GM19467 (cell line): ENCODE measurements at regions not wholly inside any gene's neighbourhood (a gene's known extent, or its start where the extent isn't known, plus 50 kb on each side); places are given as distances from the start of the nearest gene placed in this dataset.
"Not testable (repeated sequence)": the region's sequence is repeated elsewhere in the genome, so short reads cannot be mapped to it uniquely, and the experiment has no call there.

ENCODE experiments used
- ATAC-seq: cut with Tn5 transposase; IDR thresholded peaks from one replicate; pipeline ENCODE4 v1.9.1; 2021; ENCODE audit warnings: mild to moderate bottlenecking, moderate library complexity; ENCODE audit not compliant: unreplicated experiment

- no peak for ATAC-seq
Measured at GRCh38 chr9:102514541-102514940, 480.6 kb upstream of the CYLC2 start.

GRCh38 chr9:102507044-102507687 lies 488.0 kb upstream of the CYLC2 start:
- no peak for ATAC-seq

GRCh38 chr9:102506406-102506805 lies 488.7 kb upstream of the CYLC2 start:
- no peak for ATAC-seq

- peak; percentile 49 for ATAC-seq
Measured at GRCh38 chr9:102499468-102499867, 495.7 kb upstream of the CYLC2 start.

GRCh38 chr9:102497709-102498108 lies 497.4 kb upstream of the CYLC2 start:
- no peak for ATAC-seq

- not testable (repeated sequence) for ATAC-seq
Measured at GRCh38 chr9:102486976-102487375, 508.2 kb upstream of the CYLC2 start.

GRCh38 chr9:102483651-102484050 lies 511.5 kb upstream of the CYLC2 start:
- ATAC-seq = no peak

- ATAC-seq = no peak
Measured at GRCh38 chr9:102482776-102483175, 512.4 kb upstream of the CYLC2 start.

GRCh38 chr9:102479191-102479590 lies 515.9 kb upstream of the CYLC2 start:
- ATAC-seq = no peak

- no peak for ATAC-seq
Measured at GRCh38 chr9:102474357-102474756, 520.8 kb upstream of the CYLC2 start.

GRCh38 chr9:102469430-102469829 lies 525.7 kb upstream of the CYLC2 start:
- ATAC-seq = not testable (repeated sequence)

GRCh38 chr9:102461156-102461819 lies 533.8 kb upstream of the CYLC2 start:
- ATAC-seq = no peak

GRCh38 chr9:102459828-102460227 lies 535.3 kb upstream of the CYLC2 start:
- no peak for ATAC-seq

- no peak for ATAC-seq
Measured at GRCh38 chr9:102456562-102456961, 538.6 kb upstream of the CYLC2 start.

GRCh38 chr9:102445906-102446305 lies 549.2 kb upstream of the CYLC2 start:
- ATAC-seq = no peak

GRCh38 chr9:102445181-102445747 lies 549.9 kb upstream of the CYLC2 start:
- ATAC-seq = no peak

GRCh38 chr9:102439583-102439982 lies 555.5 kb upstream of the CYLC2 start:
- ATAC-seq = no peak

- not testable (repeated sequence) for ATAC-seq
Measured at GRCh38 chr9:102436599-102436998, 558.5 kb upstream of the CYLC2 start.

GRCh38 chr9:102435427-102435826 lies 559.7 kb upstream of the CYLC2 start:
- no peak for ATAC-seq

GRCh38 chr9:102434545-102434944 lies 560.6 kb upstream of the CYLC2 start:
- ATAC-seq = no peak

GRCh38 chr9:102428305-102428704 lies 566.8 kb upstream of the CYLC2 start:
- ATAC-seq = no peak

GRCh38 chr9:102416251-102416650 lies 578.9 kb upstream of the CYLC2 start:
- not testable (repeated sequence) for ATAC-seq
